K562 (cell line): ENCODE measurements at regions not wholly inside any gene's neighbourhood (a gene's known extent, or its start where the extent isn't known, plus 50 kb on each side); places are given as distances from the start of the nearest gene placed in this dataset.

Experiments
- ATAC-seq: fragments of 200-7000 bp; cut with Tn5 transposase; 3 replicates; pipeline ENCODE4 v1.9.1; 2020; ENCODE audit warnings: moderate library complexity
- BruUV-seq: library from RNA; stranded (reverse); fragments of 400-500 nt; replicated peaks from 2 replicates; lab custom pipeline; 2021; lab: Mats Ljungman, UMichigan
- CTCF ChIA-PET: fragments of 300-600 bp; formaldehyde crosslinking; extraction: SDS; loops from one replicate; lab custom pipeline; 2021; ENCODE audit warnings: low intra/inter-chr PET ratio; lab: Yijun Ruan, JAX
- POLR2A ChIA-PET: fragments of 300-600, 350-650 bp; sonication (Branson Sonifier 250); formaldehyde crosslinking; extraction: SDS; loops from one replicate; lab custom pipeline; 2021; ENCODE audit warnings: antibody characterized with exemption, inconsistent platforms; lab: Yijun Ruan, JAX
- DNase-seq, 4 experiments: peaks; one replicate each; pipeline versions ENCODE4 v3.0.0 to v3.0.0-alpha.2; 2011 to 2018; ENCODE audit warnings: low spot score in 3 of 4, mixed read lengths in 3 of 4; ENCODE audit errors: extremely low read depth in 1 of 4
- FAIRE-seq: peaks from 2 replicates; lab custom pipeline; 2011; peaks lifted over from hg19 to GRCh38; lab: Jason Lieb, UNC
- H2AFZ ChIP-seq: 2 replicates; pipeline ENCODE4 v1.6.0; 2011; ENCODE audit warnings: low read depth, low read length, control low read depth, inconsistent platforms
- H3K27ac ChIP-seq: fragments of 200-600 bp; 3 replicates; pipeline ENCODE4 v1.8.0; 2011; ENCODE audit warnings: low read depth, mild to moderate bottlenecking, control low read depth, inconsistent platforms, low read length, moderate library complexity, mixed read lengths; ENCODE audit errors: extremely low read depth
- H3K27me3 ChIP-seq, 2 experiments: fragments of 300-600 bp in 1 of 2; 2 replicates in 1 of 2; 3 replicates in 1 of 2; pipeline versions ENCODE4 v1.6.0 to v1.8.0; 2011; ENCODE audit warnings: inconsistent platforms in 2 of 2, low read length in 2 of 2, mild to moderate bottlenecking in 1 of 2, mixed read lengths in 1 of 2, moderate library complexity in 1 of 2; ENCODE audit not compliant: control insufficient read depth in 2 of 2, insufficient read depth in 2 of 2
- H3K36me3 ChIP-seq: fragments of 300-600 bp; 3 replicates; pipeline ENCODE4 v1.8.0; 2011; ENCODE audit warnings: mild to moderate bottlenecking, low read length, inconsistent platforms; ENCODE audit not compliant: control insufficient read depth, insufficient read depth
- H3K4me1 ChIP-seq, 2 experiments: fragments of 200-600 bp in 1 of 2; replicated peaks in 1 of 2; 2 replicates in 1 of 2; 3 replicates in 1 of 2; pipeline versions ENCODE4 v1.5.1 to v1.8.0; 2011; ENCODE audit warnings: inconsistent platforms in 2 of 2, low read length in 2 of 2, mild to moderate bottlenecking in 1 of 2, mixed read lengths in 1 of 2, moderate library complexity in 1 of 2; ENCODE audit not compliant: control insufficient read depth in 2 of 2, insufficient read depth in 2 of 2
- H3K4me2 ChIP-seq: 2 replicates; pipeline ENCODE4 v1.6.1; 2011; ENCODE audit warnings: low read length, control low read depth, inconsistent platforms, mixed read lengths; ENCODE audit not compliant: insufficient read depth
- H3K4me3 ChIP-seq: fragments of 200-600 bp; sonication (generic), shearing (Covaris generic); 2 replicates; pipeline ENCODE4 v1.5.1; 2016; ENCODE audit warnings: control low read depth, inconsistent platforms
- H3K79me2 ChIP-seq: fragments of 200-600 bp; 3 replicates; pipeline ENCODE4 v1.8.0; 2011; ENCODE audit warnings: low read length, inconsistent platforms; ENCODE audit not compliant: control insufficient read depth, insufficient read depth
- H3K9ac ChIP-seq, 2 experiments: 2 replicates each; pipeline versions ENCODE4 v1.6.0 to v1.6.1; 2011; ENCODE audit warnings: low read depth in 2 of 2, low read length in 2 of 2, control low read depth in 1 of 2, inconsistent platforms in 1 of 2, mild to moderate bottlenecking in 1 of 2, mixed read lengths in 1 of 2; ENCODE audit not compliant: insufficient read depth in 1 of 2
- H3K9me1 ChIP-seq: one replicate; pipeline ENCODE4 v1.6.0; 2011; ENCODE audit warnings: inconsistent platforms, mild to moderate bottlenecking, low read length, moderate library complexity; ENCODE audit not compliant: control insufficient read depth, insufficient read depth
- H3K9me3 ChIP-seq: replicated peaks from 2 replicates; pipeline ENCODE4 v1.5.1; 2011; ENCODE audit warnings: low read depth, low read length, inconsistent platforms; ENCODE audit not compliant: control insufficient read depth, insufficient read depth
- H4K20me1 ChIP-seq: replicated peaks from 2 replicates; pipeline ENCODE4 v1.6.1; 2011; ENCODE audit warnings: low read length, inconsistent platforms, mixed read lengths; ENCODE audit not compliant: control insufficient read depth, insufficient read depth
- BRF1 ChIP-seq: IDR thresholded peaks from 3 replicates; pipeline ENCODE4 v1.6.1; 2011; ENCODE audit warnings: borderline replicate concordance, mild to moderate bottlenecking; ENCODE audit not compliant: insufficient read length; ENCODE audit errors: extremely low read depth
- ILK ChIP-seq: fragments of 450-650 bp; IDR thresholded peaks from 2 replicates; pipeline ENCODE4 v1.6.1; 2016; ENCODE audit warnings: missing genetic modification characterization, low read depth, mild to moderate bottlenecking, missing compliant biosample characterization, moderate library complexity, borderline replicate concordance
- NFATC3 ChIP-seq: fragments of 450-650 bp; IDR thresholded peaks from 2 replicates; pipeline ENCODE4 v1.6.1; 2017; ENCODE audit warnings: mild to moderate bottlenecking
- NFIX ChIP-seq: fragments of 250-450 bp; sonication (Bioruptor Pico); IDR thresholded peaks from 2 replicates; pipeline ENCODE4 v1.4.0; 2020; ENCODE audit warnings: low read depth, mild to moderate bottlenecking, moderate library complexity
- RFX1 ChIP-seq: fragments of 450-650 bp; IDR thresholded peaks from 2 replicates; pipeline ENCODE4 v1.6.1; 2016; ENCODE audit warnings: mild to moderate bottlenecking, moderate library complexity
- SLC30A9 ChIP-seq: fragments of 250-450 bp; sonication (Bioruptor Pico); IDR thresholded peaks from 2 replicates; pipeline ENCODE4 v1.8.0; 2022; ENCODE audit warnings: mild to moderate bottlenecking, moderate library complexity
- SRSF3 ChIP-seq: fragments of 200-400 bp; formaldehyde crosslinking; IDR thresholded peaks from 2 replicates; pipeline ENCODE4 v1.6.1; 2016; ENCODE audit warnings: mild to moderate bottlenecking, low read length, moderate library complexity; ENCODE audit not compliant: insufficient read depth
- TFAM ChIP-seq: fragments of 250-450 bp; sonication (Bioruptor Pico); conservative IDR thresholded peaks from 2 replicates; pipeline ENCODE4 v1.5.0; 2021; ENCODE audit warnings: mild to moderate bottlenecking, moderate library complexity
- U2AF2 ChIP-seq: fragments of 200-400 bp; formaldehyde crosslinking; optimal IDR thresholded peaks from 2 replicates; pipeline ENCODE3; 2017; ENCODE audit warnings: low read depth, mild to moderate bottlenecking, low read length
- ZNF280A ChIP-seq: fragments of 450-650 bp; IDR thresholded peaks from 2 replicates; pipeline ENCODE4 v1.6.1; 2018; ENCODE audit warnings: mild to moderate bottlenecking, low read depth; ENCODE audit not compliant: partially characterized antibody
- ZNF561 ChIP-seq: fragments of 450-650 bp; formaldehyde crosslinking; conservative IDR thresholded peaks from 2 replicates; pipeline ENCODE4 v1.4.0; 2020; ENCODE audit warnings: mild to moderate bottlenecking, moderate library complexity
- WGBS: fragments of 100-300 bp; shearing (Covaris generic); methylation state at CpG from one replicate; pipeline ENCODE4 v1.1.6; 2016; ENCODE audit warnings: low coverage, mixed read lengths; ENCODE audit not compliant: insufficient coverage; ENCODE audit errors: missing lambda C conversion rate; 5-methylcytosine and 5-hydroxymethylcytosine counted together
- in situ Hi-C: fragments of 300-500 bp; cut with MboI; formaldehyde crosslinking; loops from 4 replicates; pipeline ENCODE4 v1.15.0; 2018; ENCODE audit warnings: inconsistent platforms, mixed read lengths
- intact Hi-C: fragments of 100-400 bp; cut with micrococcal nuclease; formaldehyde crosslinking; loops from 2 replicates; pipeline ENCODE4 v1.14.2; 2022
- TF ChIP-seq, protein P1 (sequence below): fragments of 450-650 bp; IDR thresholded peaks from 2 replicates; pipeline ENCODE4 v1.7.1; 2018; ENCODE audit warnings: mild to moderate bottlenecking, low read depth; ENCODE audit not compliant: partially characterized antibody
- TF ChIP-seq, protein P2 (sequence below): fragments of 450-650 bp; conservative IDR thresholded peaks from 2 replicates; pipeline ENCODE4 v1.6.1; 2016; ENCODE audit warnings: missing genetic modification characterization, low read depth, mild to moderate bottlenecking, missing compliant biosample characterization, moderate library complexity
- TF ChIP-seq, protein P3 (sequence below): sonication (generic); formaldehyde crosslinking; IDR thresholded peaks from 2 replicates; pipeline ENCODE4 v1.8.0; 2022; ENCODE audit warnings: mild to moderate bottlenecking, low read depth, missing genetic modification reagents

DNA sequence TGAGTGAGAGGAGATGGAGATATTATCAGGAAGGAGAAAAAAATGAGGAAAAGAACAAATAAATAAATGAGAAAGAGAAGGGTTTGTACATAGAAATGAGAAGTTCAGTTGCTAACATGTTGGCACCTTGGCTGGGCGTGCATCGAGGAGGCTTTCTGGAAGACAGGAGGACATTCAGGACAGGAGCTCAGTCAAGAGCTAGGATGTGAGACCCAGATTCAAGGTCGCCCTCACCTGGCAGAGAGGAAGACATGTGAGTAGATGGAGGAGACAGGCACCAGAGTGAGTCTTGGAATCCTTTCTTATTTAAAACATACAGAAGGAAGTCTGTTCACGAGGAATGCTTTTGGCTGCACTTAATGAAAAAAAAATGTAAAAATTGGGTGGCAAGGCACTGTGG is 640.9 kb downstream of the NPHP4 start:
- Histone ChIP-seq H3K36me3 (no peaks in the 10 kb centered on the region), H3K4me2 (no peak overlapping the region), H3K4me1 (no peaks in the 10 kb centered on the region), H3K27ac (no peak overlapping the region), H3K9ac (no peak overlapping the region), H3K9me3 (peaks cover 3% of the 10 kb centered on the region; the same call in 1 of the 2 replicates), H3K27me3 (no peaks in the 10 kb centered on the region), H2AFZ (no peak overlapping the region), H3K79me2 (no peaks in the 10 kb centered on the region), H4K20me1 (no peaks in the 10 kb centered on the region), H3K9me1 (no peaks in the 10 kb centered on the region), H3K4me3 (no peak overlapping the region)
- intact Hi-C loops (no loop called here), in situ Hi-C loops (no loop called here)
- CTCF ChIA-PET, result no interaction called here
- FAIRE-seq, result no peak
- no peak for DNase-seq
- TF ChIP-seq ZNF280A (no peak), U2AF2 (no peak), SLC30A9 (no peak), ZNF561 (no peak), NFIX (no peak), BRF1 (no peak), SRSF3 (no peak), RFX1 (no peak), TFAM (no peak), NFATC3 (no peak), ILK (tag) (no peak)
- TF ChIP-seq, protein P1, sequence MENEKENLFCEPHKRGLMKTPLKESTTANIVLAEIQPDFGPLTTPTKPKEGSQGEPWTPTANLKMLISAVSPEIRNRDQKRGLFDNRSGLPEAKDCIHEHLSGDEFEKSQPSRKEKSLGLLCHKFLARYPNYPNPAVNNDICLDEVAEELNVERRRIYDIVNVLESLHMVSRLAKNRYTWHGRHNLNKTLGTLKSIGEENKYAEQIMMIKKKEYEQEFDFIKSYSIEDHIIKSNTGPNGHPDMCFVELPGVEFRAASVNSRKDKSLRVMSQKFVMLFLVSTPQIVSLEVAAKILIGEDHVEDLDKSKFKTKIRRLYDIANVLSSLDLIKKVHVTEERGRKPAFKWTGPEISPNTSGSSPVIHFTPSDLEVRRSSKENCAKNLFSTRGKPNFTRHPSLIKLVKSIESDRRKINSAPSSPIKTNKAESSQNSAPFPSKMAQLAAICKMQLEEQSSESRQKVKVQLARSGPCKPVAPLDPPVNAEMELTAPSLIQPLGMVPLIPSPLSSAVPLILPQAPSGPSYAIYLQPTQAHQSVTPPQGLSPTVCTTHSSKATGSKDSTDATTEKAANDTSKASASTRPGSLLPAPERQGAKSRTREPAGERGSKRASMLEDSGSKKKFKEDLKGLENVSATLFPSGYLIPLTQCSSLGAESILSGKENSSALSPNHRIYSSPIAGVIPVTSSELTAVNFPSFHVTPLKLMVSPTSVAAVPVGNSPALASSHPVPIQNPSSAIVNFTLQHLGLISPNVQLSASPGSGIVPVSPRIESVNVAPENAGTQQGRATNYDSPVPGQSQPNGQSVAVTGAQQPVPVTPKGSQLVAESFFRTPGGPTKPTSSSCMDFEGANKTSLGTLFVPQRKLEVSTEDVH, result no peak
- TF ChIP-seq, protein P2, sequence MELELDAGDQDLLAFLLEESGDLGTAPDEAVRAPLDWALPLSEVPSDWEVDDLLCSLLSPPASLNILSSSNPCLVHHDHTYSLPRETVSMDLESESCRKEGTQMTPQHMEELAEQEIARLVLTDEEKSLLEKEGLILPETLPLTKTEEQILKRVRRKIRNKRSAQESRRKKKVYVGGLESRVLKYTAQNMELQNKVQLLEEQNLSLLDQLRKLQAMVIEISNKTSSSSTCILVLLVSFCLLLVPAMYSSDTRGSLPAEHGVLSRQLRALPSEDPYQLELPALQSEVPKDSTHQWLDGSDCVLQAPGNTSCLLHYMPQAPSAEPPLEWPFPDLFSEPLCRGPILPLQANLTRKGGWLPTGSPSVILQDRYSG, result no peak
- TF ChIP-seq, protein P3, sequence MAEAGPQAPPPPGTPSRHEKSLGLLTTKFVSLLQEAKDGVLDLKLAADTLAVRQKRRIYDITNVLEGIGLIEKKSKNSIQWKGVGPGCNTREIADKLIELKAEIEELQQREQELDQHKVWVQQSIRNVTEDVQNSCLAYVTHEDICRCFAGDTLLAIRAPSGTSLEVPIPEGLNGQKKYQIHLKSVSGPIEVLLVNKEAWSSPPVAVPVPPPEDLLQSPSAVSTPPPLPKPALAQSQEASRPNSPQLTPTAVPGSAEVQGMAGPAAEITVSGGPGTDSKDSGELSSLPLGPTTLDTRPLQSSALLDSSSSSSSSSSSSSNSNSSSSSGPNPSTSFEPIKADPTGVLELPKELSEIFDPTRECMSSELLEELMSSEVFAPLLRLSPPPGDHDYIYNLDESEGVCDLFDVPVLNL, result no peak
- WGBS, result 2% methylated on average over 4 of the region's 4 CpGs
- no TSS peak for BruUV-seq
- POLR2A ChIA-PET, result no interaction called here
- ATAC-seq, result no peak
